ENCODE measurements at regions not wholly inside any gene's neighbourhood (a gene's known extent, or its start where the extent isn't known, plus 50 kb on each side); places are given as distances from the start of the nearest gene placed in this dataset.
"Not testable (repeated sequence)": the region's sequence is repeated elsewhere in the genome, so short reads cannot be mapped to it uniquely, and the experiment has no call there.

DNA sequence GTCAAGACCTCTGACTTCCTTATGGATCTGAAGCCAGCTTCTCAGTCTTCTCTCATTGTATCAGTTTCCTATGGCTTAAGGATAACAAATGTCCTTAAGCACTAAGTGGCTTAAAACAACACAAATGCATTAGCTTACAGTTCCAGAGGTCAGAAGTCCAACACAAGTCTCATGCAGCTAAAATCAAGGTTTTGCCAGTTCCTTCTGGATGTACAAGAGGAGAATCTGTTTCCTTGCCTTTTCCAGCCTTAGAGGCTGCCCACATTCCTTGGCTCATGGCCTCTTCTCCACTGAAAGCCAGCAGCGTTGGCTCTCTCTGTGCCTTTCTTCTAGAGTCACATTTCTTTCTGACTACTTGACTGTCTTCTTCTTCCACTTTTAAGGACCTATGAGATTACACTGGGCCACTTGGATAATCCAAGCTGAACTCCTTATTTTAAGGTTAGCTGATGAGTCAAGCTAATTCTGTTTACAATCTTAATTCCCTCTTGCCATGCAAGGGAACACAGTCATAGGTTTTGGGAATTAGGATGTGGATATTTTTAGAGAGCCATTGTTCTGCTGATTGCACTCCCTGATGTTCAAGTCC, 179.0 kb downstream of the BCAS1 start:
- no peak for DNase-seq

DNA sequence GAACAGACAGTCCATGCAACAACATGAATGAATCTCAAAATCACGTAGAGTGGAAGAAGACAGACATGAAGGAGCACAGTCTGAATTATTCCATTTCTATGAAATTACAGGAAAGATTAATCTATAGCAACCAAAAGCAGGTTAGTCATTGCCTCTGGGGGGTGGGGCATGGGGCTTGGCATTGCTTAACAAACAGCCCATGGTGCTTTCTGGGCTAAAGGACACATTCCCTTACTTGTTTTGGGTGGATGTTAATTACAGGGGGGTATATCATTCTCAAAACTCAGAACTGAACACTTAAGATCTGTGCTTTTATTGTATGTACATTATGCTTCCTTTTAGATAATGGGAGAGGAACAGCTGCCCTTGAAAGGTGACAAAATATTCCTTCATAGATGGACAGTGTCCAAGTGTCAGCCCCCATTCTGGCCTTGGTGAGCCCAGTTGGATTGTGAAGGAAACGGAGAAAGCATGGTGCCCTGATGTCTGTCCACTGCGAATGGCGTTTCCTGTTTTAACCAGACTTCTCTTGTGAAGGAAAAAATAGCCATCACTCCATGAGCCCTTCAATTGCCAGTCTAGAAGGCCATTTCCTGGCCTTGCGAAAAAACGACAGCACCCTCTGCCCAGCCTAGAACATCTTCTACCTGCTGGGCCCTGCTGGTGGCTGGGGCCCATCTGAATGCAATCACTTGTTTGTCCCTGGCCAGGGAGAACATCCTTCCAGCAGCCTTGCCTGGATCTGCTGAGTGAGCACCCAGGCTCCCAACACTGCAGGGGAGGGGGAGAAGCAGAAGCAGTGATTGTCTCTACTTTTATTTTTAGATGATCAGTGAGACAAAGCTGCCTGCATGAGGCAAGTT, 179.7 kb downstream of the BCAS1 start:
- no peak for DNase-seq

DNA sequence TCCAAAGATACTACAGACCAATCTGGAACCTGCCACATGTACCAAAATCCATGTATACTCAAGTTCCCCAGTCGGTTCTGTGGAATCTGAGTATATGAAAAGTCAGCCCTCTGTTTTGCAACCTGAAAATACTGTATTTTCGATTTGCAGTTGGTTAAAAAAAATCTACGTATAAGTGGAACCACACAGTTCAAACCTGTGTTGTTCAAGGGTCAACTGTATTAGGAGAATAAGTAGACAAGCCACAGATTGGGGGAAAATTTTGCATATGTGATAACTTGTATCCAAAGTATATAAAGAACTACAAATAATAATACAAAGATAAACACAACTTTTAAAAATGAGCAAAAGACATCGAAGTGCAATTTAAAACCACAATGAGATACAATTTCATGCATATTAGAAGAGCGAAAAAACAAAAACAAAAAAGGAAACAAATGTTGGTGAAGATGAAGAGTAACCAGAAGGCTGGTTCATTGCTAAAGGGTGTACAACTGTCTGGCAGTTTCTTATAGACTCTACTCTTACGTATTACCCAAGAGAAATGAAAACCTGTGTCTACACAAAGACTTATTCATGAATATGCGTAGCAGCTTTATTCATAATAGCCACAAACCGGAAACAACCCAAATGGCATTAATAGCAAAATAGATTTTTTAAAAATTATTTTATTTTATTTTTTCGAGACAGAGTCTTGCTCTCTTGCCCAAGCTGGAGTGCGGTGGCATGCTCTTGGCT, 180.8 kb downstream of the BCAS1 start:
- DNase-seq, result no peak

DNA sequence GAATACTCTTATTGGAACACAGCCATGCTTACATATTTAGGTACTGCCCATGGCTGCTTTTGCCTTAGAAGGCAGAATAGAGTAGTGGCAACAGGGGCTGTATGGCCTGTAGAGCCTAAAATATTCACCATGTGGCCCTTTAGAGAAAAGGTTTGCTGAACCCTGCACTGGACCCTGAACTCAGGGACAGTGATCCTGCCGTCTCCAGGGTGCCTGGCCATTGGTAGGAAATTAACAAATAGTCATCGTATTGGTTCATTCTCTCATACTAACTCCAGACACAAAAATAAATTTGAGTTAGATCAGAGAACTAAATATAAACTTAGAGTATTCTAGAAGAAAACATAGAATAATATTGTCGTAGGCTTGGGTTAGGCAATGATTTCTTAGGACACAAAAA, 181.4 kb downstream of the BCAS1 start:
- DNase-seq, result no peak

DNA sequence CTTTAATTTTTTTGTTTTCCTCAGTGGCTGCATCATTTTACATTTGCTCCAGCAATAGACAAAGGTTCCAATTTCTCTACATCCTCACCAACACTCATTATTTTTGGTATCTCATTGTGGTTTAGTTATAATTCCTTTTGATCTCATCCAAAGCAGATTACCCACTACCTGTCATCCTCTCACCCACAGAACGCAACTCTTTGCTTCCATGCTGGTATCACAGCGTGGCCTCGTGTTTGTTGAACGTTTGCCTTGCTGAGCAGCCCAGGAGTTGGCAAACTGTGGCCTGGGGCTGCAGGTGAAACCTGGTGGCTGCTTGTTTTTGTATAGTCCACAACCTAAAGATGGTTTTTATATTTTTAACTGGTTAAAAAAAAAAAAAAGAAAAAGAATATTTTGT, 181.9 kb downstream of the BCAS1 start:
- DNase-seq, result no peak

DNA sequence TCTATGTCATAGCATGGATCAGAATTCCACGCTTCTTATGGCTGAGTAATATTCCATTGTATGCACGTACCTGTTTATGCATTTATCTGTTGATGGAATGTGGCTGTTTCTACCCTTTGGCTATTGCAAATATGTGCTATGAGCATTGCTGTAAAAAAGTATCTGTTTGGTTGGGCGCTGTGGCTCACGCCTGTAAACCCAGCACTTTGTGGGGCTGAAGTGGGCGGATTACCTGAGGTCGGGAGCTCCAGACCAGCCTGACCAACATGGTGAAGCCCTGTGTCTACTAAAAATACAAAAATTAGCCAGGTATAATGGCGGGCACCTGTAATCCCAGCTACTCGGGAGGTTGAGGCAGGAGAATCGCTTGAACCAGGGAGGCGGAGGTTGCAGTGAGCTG, 182.4 kb downstream of the BCAS1 start:
- no peak for DNase-seq

DNA sequence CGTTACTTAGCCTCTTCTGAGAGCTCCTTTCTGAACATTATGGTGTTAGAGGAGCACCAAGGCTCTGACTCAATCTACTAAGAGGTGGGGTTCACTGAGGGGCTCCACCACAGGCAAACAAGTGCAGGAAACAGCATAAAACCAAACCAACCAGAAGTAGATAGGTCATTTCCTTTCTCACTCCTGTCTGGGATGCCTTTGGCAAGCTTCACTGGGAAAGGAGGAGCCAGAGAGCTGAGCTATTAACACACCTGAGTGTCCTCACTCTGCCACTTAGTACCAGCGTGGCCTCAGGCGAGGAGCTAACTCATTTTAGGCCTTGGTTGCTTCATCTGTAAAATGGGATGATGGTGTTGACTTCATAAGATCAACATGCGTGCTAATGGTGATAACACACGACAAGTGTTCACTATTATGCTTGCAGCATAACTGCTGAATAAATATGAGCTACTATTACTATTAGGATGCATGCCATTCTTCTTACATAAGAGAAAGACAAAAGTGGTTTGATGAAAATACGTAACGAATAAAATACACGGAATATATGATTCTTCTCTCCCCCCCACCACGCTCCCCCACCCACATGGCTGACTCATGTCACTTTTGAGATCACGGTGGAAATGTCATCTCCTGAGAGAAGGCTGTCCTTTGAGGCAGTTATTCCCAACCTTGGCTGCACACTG, 185.4 kb downstream of the BCAS1 start:
- DNase-seq, result no peak

DNA sequence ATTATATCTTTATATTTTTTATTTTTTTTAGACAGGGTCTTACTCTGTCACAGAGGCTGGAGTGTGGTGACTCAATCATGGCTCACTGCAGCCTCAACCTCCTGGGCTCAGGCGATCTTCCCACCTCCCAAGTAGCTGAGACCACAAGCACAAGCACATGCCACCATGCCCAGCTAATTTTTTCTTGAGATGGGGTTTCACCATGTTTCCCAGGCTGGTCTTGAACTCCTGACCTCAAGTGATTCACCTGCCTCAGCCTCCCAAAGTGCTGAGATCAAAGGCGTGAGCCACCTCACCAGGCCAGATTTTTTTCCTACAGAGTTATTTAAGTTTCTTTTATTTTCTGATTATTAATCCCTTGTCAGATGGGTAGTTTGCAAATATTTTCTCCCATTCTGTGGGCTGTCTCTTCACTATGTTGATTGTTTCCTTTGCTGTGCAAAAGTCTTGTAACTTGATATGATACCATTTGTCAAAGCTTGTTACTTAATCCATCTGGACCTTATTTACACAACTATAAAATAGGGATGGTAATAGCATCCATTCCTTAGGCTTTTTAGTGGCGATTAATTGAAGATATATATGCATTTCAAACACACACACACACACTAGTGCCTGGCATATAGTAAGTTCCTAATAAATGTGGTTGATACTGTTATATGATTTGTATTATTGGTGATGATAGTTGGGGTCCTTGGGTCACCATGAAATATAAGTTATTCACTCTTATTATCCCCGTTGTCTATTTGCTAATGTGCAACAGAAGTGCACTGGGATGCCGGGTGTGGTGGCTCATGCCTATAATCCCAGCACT, 187.1 kb downstream of the BCAS1 start:
- no peak for DNase-seq

DNA sequence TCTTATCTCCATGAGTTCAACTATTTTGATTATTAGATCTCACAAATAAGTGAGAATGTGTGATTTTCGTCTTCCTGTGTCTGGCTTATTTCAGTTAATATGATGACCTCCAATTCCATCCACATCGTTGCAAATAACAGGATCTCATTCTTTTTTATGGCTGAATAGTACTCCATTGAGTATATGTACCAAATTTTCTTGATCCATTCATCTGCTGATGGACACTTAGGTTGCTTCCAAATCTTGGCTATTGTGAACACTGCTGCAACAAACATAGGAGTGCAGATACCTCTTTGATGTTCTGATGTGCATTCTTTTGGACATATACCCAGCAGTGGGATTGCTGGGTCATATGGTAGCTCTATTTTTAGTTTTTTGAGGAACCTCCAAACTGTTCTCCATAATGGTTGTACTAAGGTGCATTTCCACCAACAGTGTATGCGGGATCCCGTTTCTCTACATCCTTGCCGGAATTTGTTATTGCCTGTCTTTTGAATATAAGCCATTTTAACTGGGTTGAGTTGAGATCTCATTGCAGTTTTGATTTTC, 187.9 kb downstream of the BCAS1 start:
- not testable (repeated sequence) for DNase-seq

DNA sequence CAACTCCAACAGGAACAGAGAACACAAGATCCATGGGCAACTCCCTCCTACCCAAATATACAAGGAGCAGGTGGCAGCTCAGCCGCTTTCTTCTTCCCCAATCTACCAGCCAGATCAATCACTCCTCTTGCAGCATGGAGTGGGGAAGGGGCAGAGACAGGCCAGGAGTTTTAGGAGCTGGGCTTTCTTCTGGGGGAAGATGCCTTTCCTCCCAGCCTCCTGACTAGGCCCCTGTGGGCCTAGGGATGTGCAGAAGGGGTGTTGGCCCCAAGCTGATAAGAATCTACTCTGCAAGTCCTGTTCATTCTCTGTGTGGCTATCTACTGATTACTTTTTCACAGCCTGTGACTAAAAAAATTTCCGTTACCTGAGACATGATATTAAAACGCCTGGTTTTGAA, 189.0 kb downstream of the BCAS1 start:
- no peak for DNase-seq

DNA sequence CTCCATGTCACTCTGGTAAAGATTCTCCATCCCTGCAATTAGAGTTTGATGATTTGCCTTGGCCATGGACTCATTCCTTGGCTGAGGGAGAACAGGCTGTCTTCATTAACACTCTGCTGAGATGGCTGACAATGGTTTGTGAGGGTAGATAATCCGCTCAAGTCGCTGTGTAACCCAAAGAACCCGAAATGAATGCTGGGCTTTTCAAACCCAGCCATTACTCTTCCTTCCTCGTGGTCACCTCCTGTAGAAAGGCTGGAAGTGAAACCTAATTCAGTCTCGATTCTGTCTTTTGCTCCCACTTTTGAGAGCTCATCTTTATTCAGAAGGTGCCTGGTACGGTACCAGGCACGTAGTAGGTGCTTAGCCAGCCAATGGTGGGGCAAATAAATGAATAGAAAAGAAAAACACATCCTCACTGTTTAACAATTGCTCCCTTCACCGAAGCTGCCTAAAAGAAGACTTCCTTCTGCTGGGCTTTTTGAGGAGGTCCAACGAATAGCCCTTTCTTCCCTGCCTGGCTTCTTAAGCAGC, 190.2 kb downstream of the BCAS1 start:
- DNase-seq, result no peak

DNA sequence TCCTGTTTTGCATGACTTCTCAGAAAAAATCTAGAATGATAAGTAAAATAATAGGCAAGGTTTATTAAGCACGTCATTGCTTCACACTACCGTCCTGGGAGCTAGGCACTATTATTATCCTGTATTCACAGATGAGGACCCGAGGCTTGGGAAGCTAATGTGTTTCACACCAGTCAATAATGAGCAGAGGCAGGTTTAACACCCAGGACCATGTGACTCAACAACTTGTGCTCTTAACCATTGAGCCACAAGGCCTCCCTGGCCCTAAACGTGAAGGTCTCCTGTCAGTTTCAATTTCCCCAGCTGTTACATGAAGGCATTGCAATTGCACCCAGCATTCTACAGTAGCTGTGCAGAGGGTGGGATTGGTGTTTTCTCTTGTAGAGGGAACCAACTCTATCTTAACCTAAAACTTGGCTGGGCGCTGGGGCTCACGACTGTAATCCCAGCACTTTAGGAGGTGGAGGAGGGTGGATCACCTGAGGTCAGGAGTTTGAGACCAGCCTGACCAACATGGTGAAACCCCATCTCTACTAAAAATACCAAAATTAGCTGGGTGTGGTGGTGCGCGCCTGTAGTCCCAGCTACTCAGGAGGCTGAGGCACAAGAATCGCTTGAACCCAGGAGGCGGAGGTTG, 191.2 kb downstream of the BCAS1 start:
- no peak for DNase-seq

DNA sequence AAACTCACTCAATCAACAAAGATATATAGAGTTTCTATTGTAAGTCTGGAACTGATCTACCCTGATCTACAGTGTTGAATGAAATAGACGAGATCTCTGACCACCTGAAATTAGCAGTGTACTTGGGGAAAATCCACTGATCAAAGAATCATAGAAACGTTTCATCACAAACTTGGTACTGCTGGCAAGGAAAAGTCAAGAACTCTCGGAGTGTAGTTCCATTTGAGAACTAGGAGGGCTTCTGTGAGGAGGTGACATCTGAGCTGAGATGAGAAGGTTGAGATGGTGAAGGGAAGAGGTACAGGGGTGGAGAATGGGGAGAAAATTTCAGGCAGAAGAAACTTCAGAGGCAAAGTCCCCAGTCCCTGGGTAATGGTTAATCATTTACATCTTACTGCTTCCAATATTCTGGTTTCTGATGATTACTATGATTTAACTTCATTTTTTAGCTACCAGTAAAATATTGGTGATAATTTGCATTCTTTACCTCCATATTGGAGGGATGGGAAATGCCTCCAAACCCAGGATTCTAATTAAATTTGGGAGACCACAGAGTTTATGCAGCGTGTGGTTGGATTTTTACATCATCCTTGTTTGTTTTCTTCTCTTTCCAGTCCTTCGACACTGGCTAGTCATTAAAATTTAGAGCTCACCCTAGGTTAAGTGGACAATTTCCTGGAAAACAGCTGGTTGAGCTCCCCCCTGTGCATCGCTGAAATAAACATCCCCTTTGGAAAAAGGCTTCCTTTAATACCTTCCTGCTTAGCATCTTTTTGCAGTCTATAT, 191.9 kb downstream of the BCAS1 start:
- DNase-seq, result no peak

DNA sequence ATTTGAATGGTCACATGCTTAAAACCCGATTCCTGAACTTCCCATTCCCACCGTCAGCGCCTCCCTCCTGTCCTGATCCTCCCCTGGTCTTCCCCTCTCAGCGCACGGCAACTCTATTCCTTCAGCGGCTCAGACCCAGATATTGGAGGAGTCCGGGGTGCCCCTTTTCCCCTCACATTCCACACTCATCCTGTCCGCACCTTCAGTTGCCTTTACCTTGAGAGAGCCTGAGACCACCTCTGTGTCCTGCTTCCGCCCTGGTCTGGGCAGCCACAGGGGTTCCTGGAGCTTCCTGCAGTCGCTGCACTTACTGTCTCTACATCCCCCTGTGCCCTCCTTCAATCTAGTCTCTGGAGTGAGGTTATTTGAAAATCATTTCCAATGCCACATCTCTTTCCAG, 193.4 kb downstream of the BCAS1 start:
- no peak for DNase-seq

DNA sequence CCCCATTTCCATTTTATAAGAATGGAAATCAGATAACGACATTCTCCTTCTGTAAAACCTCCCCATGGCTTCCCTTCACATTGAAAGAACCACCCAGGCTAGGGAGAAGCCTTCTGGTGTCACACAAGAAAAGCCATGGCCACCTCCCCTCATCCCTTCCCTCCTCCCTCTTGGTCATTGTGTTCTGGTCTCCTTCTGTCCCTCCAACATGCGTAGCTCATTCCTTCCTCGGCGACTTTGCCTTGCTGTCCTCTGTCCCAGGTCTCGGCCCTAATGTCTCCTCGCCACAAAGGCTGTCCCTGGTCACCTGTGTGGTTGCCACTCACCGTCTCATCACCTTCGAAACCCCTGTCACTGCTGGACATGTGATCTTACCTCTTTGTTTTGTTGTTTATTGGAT, 193.9 kb downstream of the BCAS1 start:
- DNase-seq, result no peak

DNA sequence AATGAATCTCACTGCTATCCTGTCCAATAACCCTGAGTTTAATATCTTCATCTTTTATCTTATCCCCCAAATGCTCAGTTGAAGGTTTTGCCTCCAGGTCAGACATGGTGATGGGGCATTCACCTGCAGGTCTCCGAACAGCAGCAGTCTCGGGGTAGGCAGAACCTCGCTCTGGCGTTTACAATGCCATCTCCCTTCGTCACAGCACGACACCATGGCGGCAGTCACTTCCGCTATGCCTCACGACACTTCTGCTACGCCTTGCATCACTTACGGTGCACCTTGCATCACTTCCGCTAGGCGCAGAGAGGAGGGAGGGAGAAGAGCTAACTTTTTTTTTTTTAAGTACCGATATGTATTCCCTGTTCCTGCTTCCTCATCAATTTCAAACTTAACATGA, 194.9 kb downstream of the BCAS1 start:
- no peak for DNase-seq

DNA sequence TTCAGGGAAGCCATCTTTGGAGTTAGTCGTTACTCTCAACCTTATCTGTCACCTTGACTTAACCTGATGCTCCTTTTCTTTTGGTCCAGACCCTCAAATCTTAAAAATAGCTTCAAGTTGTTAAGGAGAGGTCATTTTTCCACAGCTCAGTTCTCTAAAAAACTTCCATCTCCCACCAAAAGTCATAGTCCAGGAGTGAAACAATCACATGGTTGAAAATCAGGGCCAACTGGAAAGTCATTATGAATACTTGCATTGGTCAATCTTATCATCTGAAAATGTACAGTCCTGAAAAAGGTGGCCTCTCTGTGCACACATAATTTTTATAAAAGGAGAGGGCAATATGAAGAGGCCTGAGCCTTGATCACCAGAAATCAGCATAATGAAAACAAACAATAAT, 195.7 kb downstream of the BCAS1 start:
- no peak for DNase-seq

DNA sequence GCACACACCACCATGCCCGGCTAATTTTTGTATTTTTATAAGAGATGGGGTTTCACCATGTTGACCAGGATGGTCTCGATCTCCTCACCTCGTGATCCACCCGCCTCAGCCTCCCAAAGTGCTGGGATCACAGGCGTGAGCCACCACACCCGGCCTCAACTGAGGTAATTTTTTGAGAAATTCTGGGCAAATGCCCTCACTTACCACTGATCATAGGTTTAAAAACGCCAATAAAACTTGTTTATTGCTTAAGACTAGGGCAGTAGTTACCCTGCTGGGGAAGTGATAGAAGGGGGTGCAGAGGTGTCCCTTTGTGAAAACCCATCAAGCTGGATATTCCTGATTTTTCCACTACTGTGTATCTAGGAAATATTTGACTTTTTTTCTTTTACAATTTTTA, 196.3 kb downstream of the BCAS1 start:
- DNase-seq, result no peak

DNA sequence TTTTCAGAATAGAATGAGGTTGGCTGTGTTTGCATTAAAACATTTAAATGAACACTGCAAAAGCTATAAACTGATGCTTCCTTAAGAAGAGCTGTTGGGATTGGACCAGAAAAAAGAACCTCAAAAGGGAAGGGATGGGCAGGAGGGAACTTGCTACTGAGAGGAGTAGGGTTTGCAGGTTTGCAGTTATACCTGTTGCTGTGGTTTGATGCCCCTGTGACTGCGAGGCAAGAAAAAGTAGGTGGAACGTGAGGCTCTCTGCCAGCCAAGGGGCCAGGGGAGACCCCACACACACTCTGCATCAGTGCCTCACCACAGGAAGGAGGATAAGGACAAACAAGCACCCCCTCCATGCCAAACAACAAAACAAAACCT, 197.2 kb downstream of the BCAS1 start:
- DNase-seq, result no peak

DNA sequence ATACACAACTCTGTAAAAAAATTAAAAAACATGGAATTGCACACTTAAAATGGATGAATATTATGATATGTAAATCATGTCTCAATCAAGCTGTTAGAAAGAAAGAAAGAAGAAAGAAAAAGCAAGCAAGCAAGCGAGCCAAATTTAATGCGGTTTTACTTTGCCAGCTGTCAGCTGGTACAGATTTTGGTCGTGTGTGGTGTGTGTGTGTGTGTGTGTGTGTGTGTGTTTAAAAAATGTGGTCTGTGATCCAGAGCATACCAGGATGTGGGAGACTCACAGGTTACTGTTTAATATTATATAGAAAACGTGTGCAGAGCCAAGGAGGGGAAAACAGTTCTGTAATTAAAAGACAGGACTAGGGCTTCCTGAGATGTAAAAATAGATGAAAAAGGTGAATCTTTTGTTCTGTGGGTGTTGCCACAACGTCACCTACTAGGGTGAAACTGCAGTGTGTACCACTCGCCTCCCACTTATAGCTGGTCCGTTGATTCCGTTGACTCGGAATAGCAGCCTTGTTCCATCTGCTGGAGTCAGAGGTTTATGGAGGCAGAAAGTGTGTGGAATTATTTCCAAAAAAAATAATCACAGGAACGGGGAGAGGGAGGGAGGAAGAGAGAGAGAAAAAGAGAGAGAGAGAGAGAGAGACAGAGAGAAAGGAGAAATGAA, 197.7 kb downstream of the BCAS1 start:
- no peak for DNase-seq
